ENCODE measurements at regions not wholly inside any gene's neighbourhood (a gene's known extent, or its start where the extent isn't known, plus 50 kb on each side); places are given as distances from the start of the nearest gene placed in this dataset.

- TF ChIP-seq EZH2 (IDR thresholded peaks at IDR 0.05), result no peak
- no peak for TF ChIP-seq POLR2A (IDR thresholded peaks at IDR 0.05; ENCODE audit: borderline replicate concordance, extremely low read depth, insufficient read depth, insufficient read length)
- no peak for TF ChIP-seq POLR2AphosphoS5 (IDR thresholded peaks at IDR 0.05; ENCODE audit: low read depth, low read length)
- no peak for TF ChIP-seq CTCF (IDR thresholded peaks at IDR 0.05 in 2 of 3, conservative IDR thresholded peaks at IDR 0.05 in 1 of 3; ENCODE audit: borderline replicate concordance in 1 of 3, insufficient read depth in 1 of 3, low read depth in 2 of 3, low read length in 2 of 3)
- TF ChIP-seq SIN3A (IDR thresholded peaks at IDR 0.05; ENCODE audit: low read depth), result no peak
- TF ChIP-seq JUND (IDR thresholded peaks at IDR 0.05), result no peak
- TF ChIP-seq MAX (IDR thresholded peaks at IDR 0.05), result no peak
- no peak for TF ChIP-seq EGR1 (IDR thresholded peaks at IDR 0.05; ENCODE audit: low read depth)
Measured at GRCh38 chr6:123733180-123733579, 70.5 kb upstream of the NKAIN2 start.

All from HCT116 (cell line).